B cell (primary cell): ENCODE measurements at regions not wholly inside any gene's neighbourhood (a gene's known extent, or its start where the extent isn't known, plus 50 kb on each side); places are given as distances from the start of the nearest gene placed in this dataset.

Experiments
- ATAC-seq: fragments of 200-7000 bp; cut with Tn5 transposase; one replicate; pipeline ENCODE4 v1.10.0; 2021; ENCODE audit warnings: low read depth, mild to moderate bottlenecking, moderate number of reproducible peaks, moderate library complexity
- CTCF ChIA-PET: fragments of 350-600 bp; sonication (Branson Sonifier 250); formaldehyde crosslinking; loops from one replicate; lab custom pipeline; 2021; ENCODE audit warnings: antibody characterized with exemption, inconsistent platforms; lab: Charles Lee
- POLR2A ChIA-PET: fragments of 350-600 bp; sonication (Branson Sonifier 250); formaldehyde crosslinking; loops from one replicate; lab custom pipeline; 2021; ENCODE audit warnings: antibody characterized with exemption; lab: Charles Lee
- DNase-seq: peaks from one replicate; pipeline ENCODE4 v3.0.0; 2013
- H2AFZ ChIP-seq: 2 replicates; pipeline ENCODE4 v1.6.1; 2012; ENCODE audit warnings: mild to moderate bottlenecking, low read depth, low read length; ENCODE audit not compliant: insufficient read depth, poor library complexity, severe bottlenecking
- H3K27ac ChIP-seq, 2 donors: 1 replicate in 1 of 2; 2 replicates in 1 of 2; pipeline ENCODE4 v1.5.1; 2012 to 2013; ENCODE audit warnings: low read length in 2 of 2, mild to moderate bottlenecking in 2 of 2, moderate library complexity in 1 of 2
- H3K27me3 ChIP-seq, 4 experiments: fragments of 200-600 bp in 1 of 4; sonication (generic) in 1 of 4; replicated peaks in 1 of 4; 1 replicate in 2 of 4; 2 replicates in 2 of 4; pipeline versions ENCODE4 v1.6.1 to v1.7.0; 2013 to 2016; ENCODE audit warnings: low read length in 3 of 4, mild to moderate bottlenecking in 2 of 4, mixed read lengths in 1 of 4, moderate library complexity in 1 of 4; ENCODE audit not compliant: insufficient read depth in 4 of 4, control insufficient read depth in 3 of 4; ENCODE audit errors: control extremely low read depth in 1 of 4
- H3K36me3 ChIP-seq, 2 experiments: replicated peaks in 1 of 2; 1 replicate in 1 of 2; 2 replicates in 1 of 2; pipeline versions ENCODE4 v1.6.1 to v1.7.1; 2013; ENCODE audit warnings: low read length in 1 of 2; ENCODE audit not compliant: insufficient read depth in 2 of 2, control insufficient read depth in 1 of 2; ENCODE audit errors: control extremely low read depth in 1 of 2, extremely low read depth in 1 of 2
- H3K4me1 ChIP-seq, 2 donors: fragments of 200-600 bp in 1 of 2; sonication (generic) in 1 of 2; 1 replicate in 1 of 2; 2 replicates in 1 of 2; pipeline versions ENCODE4 v1.5.1 to v1.6.1; 2013 to 2017; ENCODE audit warnings: low read length in 2 of 2; ENCODE audit not compliant: control insufficient read depth in 2 of 2, insufficient read depth in 2 of 2
- H3K4me2 ChIP-seq: replicated peaks from 2 replicates; pipeline ENCODE3; 2012; ENCODE audit warnings: mild to moderate bottlenecking, low read depth, low read length; ENCODE audit not compliant: poor library complexity, severe bottlenecking
- H3K4me3 ChIP-seq, 5 experiments: fragments of 200-600 bp in 1 of 5; sonication (generic) in 1 of 5; 1 replicate in 3 of 5; 2 replicates in 2 of 5; pipeline versions ENCODE4 v1.5.1 to v1.7.0; 2011 to 2016; ENCODE audit warnings: low read length in 4 of 5, mild to moderate bottlenecking in 4 of 5, low read depth in 2 of 5, control low read depth in 1 of 5, moderate library complexity in 1 of 5; ENCODE audit not compliant: insufficient read depth in 1 of 5; ENCODE audit errors: control extremely low read depth in 1 of 5, extremely low read depth in 1 of 5
- H3K79me2 ChIP-seq: fragments of 200-600 bp; sonication (generic); one replicate; pipeline ENCODE4 v1.6.0; 2016; ENCODE audit warnings: low read length; ENCODE audit not compliant: control insufficient read depth, insufficient read depth
- H3K9ac ChIP-seq: fragments of 200-600 bp; sonication (generic); 2 replicates; pipeline ENCODE4 v1.6.1; 2017; ENCODE audit warnings: mild to moderate bottlenecking, low read length, moderate library complexity
- H3K9me3 ChIP-seq, 3 donors: one replicate each; pipeline versions ENCODE4 v1.6.1 to v1.7.1; 2013; ENCODE audit warnings: low read length in 2 of 3; ENCODE audit not compliant: control insufficient read depth in 2 of 3, insufficient read depth in 1 of 3; ENCODE audit errors: control extremely low read depth in 1 of 3
- H4K20me1 ChIP-seq: 2 replicates; pipeline ENCODE4 v1.6.0; 2012; ENCODE audit warnings: mild to moderate bottlenecking, low read length; ENCODE audit not compliant: insufficient read depth, control insufficient read depth, poor library complexity, severe bottlenecking
- H3K27ac Mint-ChIP-seq: one replicate; pipeline ENCODE4 v1.8.0; 2021; ENCODE audit warnings: mixed read lengths
- H3K27me3 Mint-ChIP-seq: one replicate; pipeline ENCODE4 v1.8.0; 2021; ENCODE audit warnings: mixed read lengths
- H3K4me1 Mint-ChIP-seq: one replicate; pipeline ENCODE4 v1.8.0; 2021; ENCODE audit warnings: mixed read lengths
- H3K4me3 Mint-ChIP-seq: one replicate; pipeline ENCODE4 v1.8.0; 2021; ENCODE audit warnings: mixed read lengths
- H3K9me3 Mint-ChIP-seq: one replicate; pipeline ENCODE4 v1.8.0; 2022; ENCODE audit warnings: mixed read lengths; ENCODE audit not compliant: insufficient read depth
- EZH2 ChIP-seq: IDR thresholded peaks from 2 replicates; pipeline ENCODE4 v1.6.1; 2012; ENCODE audit warnings: borderline replicate concordance, low read depth, mild to moderate bottlenecking, moderate library complexity, low read length; ENCODE audit not compliant: insufficient read depth, poor library complexity, severe bottlenecking
- WGBS: methylation state at CpG from one replicate; pipeline ENCODE4 v1.1.5; 2013; ENCODE audit warnings: missing lambda C conversion rate; ENCODE audit not compliant: insufficient coverage; 5-methylcytosine and 5-hydroxymethylcytosine counted together
- intact Hi-C: fragments of 100-400 bp; cut with micrococcal nuclease; formaldehyde crosslinking; loops from one replicate; pipeline ENCODE4 v1.10.0; 2022
- TF ChIP-seq, protein P1 (sequence below): fragments of 200-600 bp; IDR thresholded peaks from one replicate; pipeline ENCODE4 v1.8.0; 2022; ENCODE audit warnings: antibody characterized with exemption, mild to moderate bottlenecking

DNA sequence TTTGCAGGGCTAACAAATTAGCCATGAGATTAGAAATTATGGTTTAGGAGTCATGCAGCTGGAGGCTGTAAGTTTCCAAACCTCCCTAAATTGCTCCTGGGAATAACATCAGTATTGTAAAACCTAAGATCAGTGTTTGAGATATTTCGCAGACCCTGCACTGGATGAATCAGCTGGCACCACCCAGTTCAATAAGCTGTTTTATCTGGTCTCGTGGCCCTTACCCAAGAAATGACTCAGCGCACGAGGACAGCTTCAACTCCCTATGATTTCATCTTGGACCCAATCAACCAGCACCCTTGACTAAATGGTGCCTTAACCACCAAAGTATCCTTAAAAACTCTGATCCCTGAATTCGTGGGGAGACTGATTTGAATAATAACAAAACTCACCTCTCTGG lies 482.0 kb upstream of the PCDH15 start:
- POLR2A ChIA-PET = no interaction called here
- Histone ChIP-seq H3K27me3 (no peaks in the 10 kb centered on the region), H3K4me3 (no peak overlapping the region), H3K27ac (no peak overlapping the region), H4K20me1 (no peaks in the 10 kb centered on the region), H2AFZ (no peak overlapping the region), H3K4me1 (no peaks in the 10 kb centered on the region), H3K36me3 (no peaks in the 10 kb centered on the region), H3K79me2 (no peaks in the 10 kb centered on the region), H3K4me2 (no peak overlapping the region), H3K9me3 (no peaks in the 10 kb centered on the region), H3K9ac (no peak overlapping the region)
- no peak for TF ChIP-seq EZH2
- TF ChIP-seq, protein P1, sequence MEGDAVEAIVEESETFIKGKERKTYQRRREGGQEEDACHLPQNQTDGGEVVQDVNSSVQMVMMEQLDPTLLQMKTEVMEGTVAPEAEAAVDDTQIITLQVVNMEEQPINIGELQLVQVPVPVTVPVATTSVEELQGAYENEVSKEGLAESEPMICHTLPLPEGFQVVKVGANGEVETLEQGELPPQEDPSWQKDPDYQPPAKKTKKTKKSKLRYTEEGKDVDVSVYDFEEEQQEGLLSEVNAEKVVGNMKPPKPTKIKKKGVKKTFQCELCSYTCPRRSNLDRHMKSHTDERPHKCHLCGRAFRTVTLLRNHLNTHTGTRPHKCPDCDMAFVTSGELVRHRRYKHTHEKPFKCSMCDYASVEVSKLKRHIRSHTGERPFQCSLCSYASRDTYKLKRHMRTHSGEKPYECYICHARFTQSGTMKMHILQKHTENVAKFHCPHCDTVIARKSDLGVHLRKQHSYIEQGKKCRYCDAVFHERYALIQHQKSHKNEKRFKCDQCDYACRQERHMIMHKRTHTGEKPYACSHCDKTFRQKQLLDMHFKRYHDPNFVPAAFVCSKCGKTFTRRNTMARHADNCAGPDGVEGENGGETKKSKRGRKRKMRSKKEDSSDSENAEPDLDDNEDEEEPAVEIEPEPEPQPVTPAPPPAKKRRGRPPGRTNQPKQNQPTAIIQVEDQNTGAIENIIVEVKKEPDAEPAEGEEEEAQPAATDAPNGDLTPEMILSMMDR = no peak
- no peaks in the 10 kb centered on the region for H3K27me3 Mint-ChIP-seq
- no peak for ATAC-seq
- H3K4me1 Mint-ChIP-seq = no peaks in the 10 kb centered on the region
- no peaks in the 10 kb centered on the region for H3K9me3 Mint-ChIP-seq
- no peak overlapping the region for H3K27ac Mint-ChIP-seq
- CTCF ChIA-PET = no interaction called here
- intact Hi-C loops = no loop called here
- H3K4me3 Mint-ChIP-seq = no peak overlapping the region
- DNase-seq = no peak
- WGBS = 80% methylated on average over 5 of the region's 5 CpGs

DNA sequence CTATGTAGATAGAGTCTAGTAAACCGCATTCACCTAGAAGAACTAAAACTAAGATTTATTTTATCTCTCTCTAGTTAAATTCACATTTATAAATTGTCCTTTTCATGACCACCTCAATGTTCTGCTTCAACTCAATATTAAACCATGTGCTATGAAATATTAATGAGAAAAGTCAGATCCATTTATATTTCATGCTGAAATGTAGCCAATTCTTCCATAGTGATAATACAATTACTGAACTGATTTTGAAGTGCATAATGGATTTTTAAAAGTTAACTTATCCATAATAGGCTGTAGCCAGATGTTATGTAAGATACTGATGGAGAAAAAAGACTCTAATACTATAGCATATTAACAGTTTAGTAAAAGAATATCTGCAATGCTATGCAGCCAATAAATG lies 479.7 kb upstream of the PCDH15 start:
- ChIA-PET CTCF (no interaction called here), POLR2A (no interaction called here)
- Mint-ChIP-seq H3K9me3 (no peaks in the 10 kb centered on the region), H3K27me3 (no peaks in the 10 kb centered on the region), H3K27ac (no peak overlapping the region), H3K4me1 (no peaks in the 10 kb centered on the region), H3K4me3 (no peak overlapping the region)
- H3K27me3 ChIP-seq = no peaks in the 10 kb centered on the region
- H4K20me1 ChIP-seq = no peaks in the 10 kb centered on the region
- H3K36me3 ChIP-seq = no peaks in the 10 kb centered on the region
- no peaks in the 10 kb centered on the region for H3K4me1 ChIP-seq
- H2AFZ ChIP-seq = no peak overlapping the region
- H3K9me3 ChIP-seq = no peaks in the 10 kb centered on the region
- intact Hi-C loops = no loop called here
- TF ChIP-seq, protein P1 = no peak
- no peak for TF ChIP-seq EZH2
- no peak overlapping the region for H3K4me3 ChIP-seq
- H3K27ac ChIP-seq = no peak overlapping the region
- H3K9ac ChIP-seq = no peak overlapping the region
- no peak overlapping the region for H3K4me2 ChIP-seq
- WGBS = no CpG with 5 or more reads among the region's 1 CpG
- no peaks in the 10 kb centered on the region for H3K79me2 ChIP-seq
- DNase-seq (no peak), ATAC-seq (no peak)
